Lung microvascular endothelial cell (primary cell): ENCODE measurements at regions not wholly inside any gene's neighbourhood (a gene's known extent, or its start where the extent isn't known, plus 50 kb on each side); places are given as distances from the start of the nearest gene placed in this dataset.

Experiments
- DNase-seq, 2 donors: peaks; one replicate each; pipeline versions ENCODE4 v3.0.0 to v3.0.0-alpha.2; 2010; ENCODE audit warnings: low read depth in 2 of 2

DNA sequence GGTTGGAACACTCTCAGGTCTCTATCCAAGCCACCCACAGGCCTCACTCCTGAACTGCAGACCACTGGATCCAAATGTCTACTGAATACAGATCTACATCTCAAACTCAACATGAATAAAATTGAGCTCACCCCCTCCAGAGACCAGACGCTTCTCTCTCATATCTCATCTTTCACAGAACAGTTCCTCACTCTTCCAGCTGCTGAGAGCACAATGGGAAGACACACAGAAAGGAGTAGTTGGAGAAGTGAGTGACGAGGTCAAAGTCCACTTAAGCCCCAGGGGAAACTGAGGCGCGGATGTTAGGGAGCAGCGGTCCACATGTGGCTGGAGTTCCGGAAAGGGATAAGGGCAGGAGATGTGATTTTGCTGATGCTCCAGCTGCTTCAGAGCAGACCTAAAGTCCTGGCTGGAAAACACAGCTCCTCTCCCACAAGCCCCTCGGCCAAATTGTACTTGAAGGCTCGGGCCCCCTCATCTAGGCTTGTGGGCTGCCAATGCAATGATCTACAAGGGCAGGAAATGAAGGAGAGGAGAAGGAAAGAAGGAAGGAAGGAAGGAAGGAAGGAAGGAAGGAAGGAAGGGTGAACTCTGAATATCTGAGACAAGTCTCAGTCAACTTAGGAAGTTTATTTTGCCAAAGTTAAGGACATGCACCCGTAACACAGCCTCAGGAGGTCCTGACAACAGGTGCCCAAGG, 211.2 kb upstream of the TLE3 start:
- no peak for DNase-seq

- DNase-seq: no peak
Measured at GRCh38 chr15:70308011-70308734, 210.5 kb upstream of the TLE3 start.

DNA sequence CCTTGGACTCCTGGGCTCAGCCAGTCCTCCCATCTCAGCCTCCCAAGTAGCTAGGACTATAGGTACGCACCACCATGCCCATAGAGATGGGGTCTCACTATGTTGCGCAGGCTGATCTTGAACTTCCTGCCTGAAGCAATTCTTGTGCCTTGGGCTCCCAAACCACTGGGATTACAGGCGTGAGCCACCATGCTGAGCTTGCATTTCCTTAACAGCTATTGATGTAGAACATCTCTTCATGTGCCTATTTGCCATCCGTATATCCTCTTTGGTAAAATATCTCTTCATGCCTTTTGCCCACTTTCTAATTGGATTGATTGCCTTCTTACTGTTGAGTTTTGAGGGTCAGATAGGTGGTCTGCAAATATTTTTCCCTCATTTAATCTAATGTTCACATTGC, 208.9 kb upstream of the TLE3 start:
- DNase-seq: no peak

GRCh38 chr15:70306081-70306480, 208.4 kb upstream of the TLE3 start:
- DNase-seq: no peak

GRCh38 chr15:70303981-70304380, 206.3 kb upstream of the TLE3 start:
- DNase-seq: no peak

- no peak for DNase-seq
Measured at GRCh38 chr15:70302360-70302759, 204.6 kb upstream of the TLE3 start.

DNA sequence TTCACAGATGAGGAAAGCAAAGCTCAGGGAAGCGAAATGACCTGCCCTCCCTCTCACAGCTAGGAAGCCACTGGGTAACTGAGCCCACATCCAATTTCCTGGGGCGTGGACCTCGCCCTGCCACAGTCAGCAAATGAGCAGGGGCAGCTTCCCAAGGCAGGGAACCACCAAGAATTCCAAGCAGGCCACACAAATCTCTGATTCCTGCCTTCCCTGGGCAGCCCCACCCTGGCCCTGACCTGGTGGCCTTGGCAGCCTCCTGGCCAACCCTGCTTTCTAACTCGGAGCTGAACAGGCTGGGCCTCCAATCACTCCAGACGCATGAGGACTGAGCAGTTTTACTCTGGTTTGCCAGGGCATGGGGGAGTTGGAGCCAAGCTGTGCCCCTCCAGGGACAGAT, 203.7 kb upstream of the TLE3 start:
- no peak for DNase-seq

- DNase-seq: no peak
Measured at GRCh38 chr15:70299931-70300869, 202.5 kb upstream of the TLE3 start.

DNA sequence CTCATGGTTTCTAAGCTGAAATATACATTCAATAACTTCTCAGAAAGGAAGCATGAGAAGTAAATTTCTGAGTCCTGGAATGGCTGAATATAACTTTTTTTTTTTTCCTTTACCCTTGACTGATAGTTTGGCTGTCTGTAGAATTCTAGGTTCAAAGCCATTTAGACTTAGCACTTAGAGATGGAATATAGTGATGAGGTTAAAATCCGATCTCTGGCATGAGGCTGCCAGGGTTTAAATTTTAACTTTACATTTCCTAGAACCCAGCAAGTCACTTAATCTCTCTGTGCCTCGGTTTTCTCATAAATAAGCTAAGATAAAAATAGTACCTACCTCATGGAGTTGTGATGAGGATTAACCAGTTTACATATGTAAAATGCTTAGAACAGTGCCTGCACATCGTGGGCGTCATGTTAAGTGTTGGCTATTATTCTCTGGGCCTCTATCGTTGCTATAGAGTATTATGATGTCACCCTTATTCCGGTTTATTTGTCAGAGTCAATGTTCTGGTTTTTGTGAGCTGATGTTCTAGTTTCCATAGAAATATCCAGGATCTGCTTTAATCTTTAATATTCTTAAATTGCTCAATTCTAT, 199.8 kb upstream of the TLE3 start:
- DNase-seq: no peak

DNA sequence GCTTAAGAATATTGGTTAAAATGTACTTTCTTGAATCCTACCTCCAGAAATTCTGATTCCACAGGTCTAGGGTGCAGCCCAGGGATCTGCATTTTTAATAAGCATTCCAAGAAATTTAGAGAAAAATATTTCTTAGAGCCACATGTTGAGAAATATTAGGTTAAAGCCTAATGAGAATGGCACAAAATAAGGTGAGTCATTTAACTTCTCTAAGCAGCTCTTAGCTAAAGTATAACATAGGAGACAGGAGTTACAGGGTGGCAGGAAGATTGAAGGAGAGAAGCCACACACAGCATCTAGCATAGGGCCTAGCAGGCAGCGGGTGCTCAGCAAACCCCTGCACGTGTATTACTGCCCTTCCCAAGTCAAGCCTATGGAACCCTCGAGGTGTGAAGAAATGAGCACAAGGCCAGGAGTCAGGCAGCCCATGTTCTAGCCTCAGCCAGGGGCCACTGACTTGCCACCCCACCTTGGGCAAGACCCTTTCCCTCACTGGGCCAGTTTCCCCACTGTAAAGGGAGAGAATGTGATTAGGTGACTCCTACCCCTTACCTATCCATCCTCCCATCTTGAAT, 197.1 kb upstream of the TLE3 start:
- no peak for DNase-seq

- no peak for DNase-seq
Measured at GRCh38 chr15:70293591-70294470, 196.1 kb upstream of the TLE3 start.

- no peak for DNase-seq
Measured at GRCh38 chr15:70293138-70293537, 195.4 kb upstream of the TLE3 start.

- DNase-seq: no peak
Measured at GRCh38 chr15:70292076-70292760, 194.5 kb upstream of the TLE3 start.

DNA sequence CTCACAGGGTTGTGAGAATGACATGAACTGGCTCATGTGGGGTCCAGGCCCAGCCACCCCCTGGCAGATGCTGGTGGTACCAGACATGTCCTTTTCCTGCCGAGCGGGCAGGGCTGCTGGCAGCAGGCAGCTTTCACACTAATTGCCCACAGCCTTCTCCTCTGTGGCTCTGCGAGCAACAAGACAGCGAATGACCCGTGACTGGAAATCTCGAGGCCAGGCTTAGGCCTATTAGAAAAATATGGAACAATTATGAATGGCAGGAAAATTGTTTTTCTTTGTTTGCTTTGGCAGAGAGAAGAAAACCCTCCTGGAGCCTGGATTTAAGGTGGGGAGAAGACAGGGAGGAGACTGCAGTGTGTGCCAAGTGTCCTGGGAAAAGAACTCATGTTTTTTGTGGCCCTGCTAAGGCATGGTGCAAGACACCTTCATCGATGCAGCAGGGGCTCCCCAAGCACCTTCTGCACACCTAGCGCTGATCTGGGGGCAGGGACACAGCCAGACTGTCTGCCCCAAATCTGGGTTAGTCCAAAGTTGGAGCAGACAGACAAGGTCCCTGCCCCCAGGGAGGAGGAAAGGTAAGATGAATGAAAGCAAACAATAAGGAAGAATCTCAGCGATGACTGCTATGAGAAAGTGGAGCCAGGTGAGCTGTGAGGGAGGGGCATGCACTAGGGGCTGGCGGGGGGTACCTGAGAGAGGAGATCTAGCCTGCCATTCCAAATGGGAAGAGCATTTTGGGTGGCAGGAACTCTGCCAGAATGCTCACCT, 193.8 kb upstream of the TLE3 start:
- DNase-seq: peak in 1 of 2 donors; percentile 7

DNA sequence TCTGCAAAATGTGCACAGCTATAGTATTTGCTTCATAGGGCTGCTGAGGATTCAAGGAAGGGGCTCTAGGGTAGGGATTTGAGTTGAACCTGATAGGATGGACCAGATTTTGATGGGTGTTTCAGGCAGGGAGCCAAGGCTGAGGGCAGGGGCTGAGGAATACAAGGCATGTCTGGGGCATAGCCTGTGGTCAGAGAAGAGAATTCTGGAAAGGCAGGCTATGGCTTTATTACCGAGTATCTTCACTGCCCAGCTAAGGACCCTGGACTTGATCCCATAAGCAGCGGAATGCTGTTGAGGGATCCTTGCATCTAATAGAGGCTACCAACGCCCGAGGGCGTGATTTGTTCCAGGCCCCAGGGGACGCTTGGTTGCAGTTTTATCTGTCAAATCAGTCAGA, 193.0 kb upstream of the TLE3 start:
- no peak for DNase-seq

GRCh38 chr15:70289191-70289955, 191.7 kb upstream of the TLE3 start:
- DNase-seq: peak; percentile 59 to 65

- no peak for DNase-seq
Measured at GRCh38 chr15:70286113-70286806, 188.5 kb upstream of the TLE3 start.
